ENCODE measurements at regions not wholly inside any gene's neighbourhood (a gene's known extent, or its start where the extent isn't known, plus 50 kb on each side); places are given as distances from the start of the nearest gene placed in this dataset.

GRCh38 chr2:184481865-184482264, 116.5 kb upstream of the ZNF804A start:
- no peak for DNase-seq

- no peak for DNase-seq
Observed at GRCh38 chr2:184498936-184499335, 99.4 kb upstream of the ZNF804A start.

- no peak for DNase-seq
Observed at GRCh38 chr2:184504252-184504651, 94.1 kb upstream of the ZNF804A start.

GRCh38 chr2:184507254-184507653, 91.1 kb upstream of the ZNF804A start:
- no peak for DNase-seq

- DNase-seq, result no peak
Observed at GRCh38 chr2:184517402-184517801, 80.9 kb upstream of the ZNF804A start.

- no peak for DNase-seq
Observed at GRCh38 chr2:184520441-184520840, 77.9 kb upstream of the ZNF804A start.

GRCh38 chr2:184523732-184524131, 74.6 kb upstream of the ZNF804A start:
- no peak for DNase-seq

- DNase-seq, result no peak
Observed at GRCh38 chr2:184524551-184525382, 73.6 kb upstream of the ZNF804A start.

- no peak for DNase-seq
Observed at GRCh38 chr2:184527058-184527457, 71.3 kb upstream of the ZNF804A start.

GRCh38 chr2:184528119-184528518, 70.2 kb upstream of the ZNF804A start:
- no peak for DNase-seq

GRCh38 chr2:184530239-184530638, 68.1 kb upstream of the ZNF804A start:
- DNase-seq, result no peak

- no peak for DNase-seq
Observed at GRCh38 chr2:184530959-184531358, 67.4 kb upstream of the ZNF804A start.

GRCh38 chr2:184532551-184532950, 65.8 kb upstream of the ZNF804A start:
- DNase-seq, result no peak

GRCh38 chr2:184534986-184535385, 63.3 kb upstream of the ZNF804A start:
- DNase-seq, result no peak

GRCh38 chr2:184540246-184540789, 58.0 kb upstream of the ZNF804A start:
- DNase-seq, result no peak

- DNase-seq, result no peak
Observed at GRCh38 chr2:184541591-184541990, 56.7 kb upstream of the ZNF804A start.

- no peak for DNase-seq
Observed at GRCh38 chr2:184543832-184544231, 54.5 kb upstream of the ZNF804A start.
